Panc1 (cell line): ENCODE measurements at regions not wholly inside any gene's neighbourhood (a gene's known extent, or its start where the extent isn't known, plus 50 kb on each side); places are given as distances from the start of the nearest gene placed in this dataset.

Experiments used
- POLR2AphosphoS5 ChIP-seq: IDR thresholded peaks from 2 replicates; pipeline ENCODE4 v1.6.1; 2012; ENCODE audit warnings: mild to moderate bottlenecking, low read depth, low read length, moderate library complexity
- SIN3A ChIP-seq: IDR thresholded peaks from 2 replicates; pipeline ENCODE4 v1.6.1; 2012; ENCODE audit warnings: low read depth, mild to moderate bottlenecking, low read length, moderate library complexity, borderline replicate concordance; ENCODE audit not compliant: insufficient read depth
- TF ChIP-seq, protein P1 (sequence below): fragments of 450-650 bp; IDR thresholded peaks from 2 replicates; pipeline ENCODE4 v1.5.1; 2017; ENCODE audit warnings: mild to moderate bottlenecking

DNA sequence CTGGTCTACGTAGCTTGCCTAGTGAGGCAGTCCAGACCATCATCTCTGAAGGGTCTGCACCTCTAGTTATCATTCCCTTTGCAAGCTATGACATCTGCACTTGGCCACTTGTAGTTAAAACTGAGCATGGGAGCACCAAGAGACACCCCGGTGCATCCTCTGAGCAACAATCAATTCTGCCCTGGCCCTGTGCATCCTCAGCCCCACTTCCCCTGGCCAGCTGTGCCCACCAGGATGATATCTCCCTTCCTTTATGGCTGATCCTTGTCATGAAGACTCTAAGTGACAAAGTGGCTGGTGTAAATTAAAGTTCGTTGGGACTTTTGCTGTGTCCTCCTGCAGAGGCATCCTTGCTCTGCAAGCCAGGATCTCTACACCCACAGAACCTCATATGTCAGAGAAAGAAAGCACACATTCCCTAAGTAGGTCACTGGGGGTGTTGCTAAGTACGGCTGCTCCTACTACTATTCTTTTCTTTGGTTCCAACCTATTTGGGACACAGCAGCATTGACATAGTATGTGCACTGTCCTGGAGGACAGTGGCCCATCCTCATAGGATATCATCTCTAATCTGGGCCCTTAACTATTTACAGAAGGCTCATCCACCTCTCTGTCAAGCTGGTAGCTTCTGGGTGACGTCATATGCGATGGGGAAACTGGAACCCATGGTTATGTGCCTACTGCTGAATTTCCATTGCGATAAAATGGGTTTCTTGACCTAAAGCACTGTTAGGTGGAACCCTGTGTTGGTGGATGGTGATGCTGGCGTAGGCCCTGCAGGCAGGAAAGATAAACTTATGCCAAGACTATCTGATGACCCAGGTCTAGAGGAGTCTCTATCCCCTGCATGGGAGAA lies 384.3 kb upstream of the ID2 start:
- TF ChIP-seq, protein P1, sequence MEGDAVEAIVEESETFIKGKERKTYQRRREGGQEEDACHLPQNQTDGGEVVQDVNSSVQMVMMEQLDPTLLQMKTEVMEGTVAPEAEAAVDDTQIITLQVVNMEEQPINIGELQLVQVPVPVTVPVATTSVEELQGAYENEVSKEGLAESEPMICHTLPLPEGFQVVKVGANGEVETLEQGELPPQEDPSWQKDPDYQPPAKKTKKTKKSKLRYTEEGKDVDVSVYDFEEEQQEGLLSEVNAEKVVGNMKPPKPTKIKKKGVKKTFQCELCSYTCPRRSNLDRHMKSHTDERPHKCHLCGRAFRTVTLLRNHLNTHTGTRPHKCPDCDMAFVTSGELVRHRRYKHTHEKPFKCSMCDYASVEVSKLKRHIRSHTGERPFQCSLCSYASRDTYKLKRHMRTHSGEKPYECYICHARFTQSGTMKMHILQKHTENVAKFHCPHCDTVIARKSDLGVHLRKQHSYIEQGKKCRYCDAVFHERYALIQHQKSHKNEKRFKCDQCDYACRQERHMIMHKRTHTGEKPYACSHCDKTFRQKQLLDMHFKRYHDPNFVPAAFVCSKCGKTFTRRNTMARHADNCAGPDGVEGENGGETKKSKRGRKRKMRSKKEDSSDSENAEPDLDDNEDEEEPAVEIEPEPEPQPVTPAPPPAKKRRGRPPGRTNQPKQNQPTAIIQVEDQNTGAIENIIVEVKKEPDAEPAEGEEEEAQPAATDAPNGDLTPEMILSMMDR: no peak
- TF ChIP-seq POLR2AphosphoS5 (no peak), SIN3A (no peak)
